IMR-90 (cell line): ENCODE measurements at regions not wholly inside any gene's neighbourhood (a gene's known extent, or its start where the extent isn't known, plus 50 kb on each side); places are given as distances from the start of the nearest gene placed in this dataset.
"Not testable (repeated sequence)": the region's sequence is repeated elsewhere in the genome, so short reads cannot be mapped to it uniquely, and the experiment has no call there.

Source experiments
- ATAC-seq: fragments of 200-7000 bp; cut with Tn5 transposase; 2 replicates; pipeline ENCODE4 v1.9.1; 2020; ENCODE audit warnings: low read depth, mild to moderate bottlenecking, moderate library complexity
- BruUV-seq: library from RNA; stranded (reverse); fragments of 400-500 nt; replicated peaks from 2 replicates; lab custom pipeline; 2021; lab: Mats Ljungman, UMichigan
- CTCF ChIA-PET: fragments of 300-600 bp; formaldehyde crosslinking; extraction: SDS; loops from one replicate; lab custom pipeline; 2021; ENCODE audit warnings: antibody characterized with exemption; lab: Yijun Ruan, JAX
- POLR2A ChIA-PET: fragments of 300-600 bp; sonication (Branson Sonifier 250); formaldehyde crosslinking; loops from one replicate; lab custom pipeline; 2022; ENCODE audit warnings: antibody characterized with exemption; ENCODE audit not compliant: unreplicated experiment; lab: Charles Lee
- DNase-seq: peaks from one replicate; pipeline ENCODE4 v3.0.0; 2013
- H2AFZ ChIP-seq: replicated peaks from 2 replicates; pipeline ENCODE3; 2013; ENCODE audit warnings: low read length, mild to moderate bottlenecking; ENCODE audit not compliant: poor library complexity
- H2AK5ac ChIP-seq: 2 replicates; pipeline ENCODE4 v1.6.1; 2013; ENCODE audit warnings: low read depth, low read length, inconsistent platforms
- H2AK9ac ChIP-seq: replicated peaks from 2 replicates; pipeline ENCODE3; 2013; ENCODE audit warnings: mild to moderate bottlenecking, low read depth, low read length, moderate library complexity; ENCODE audit not compliant: poor library complexity
- H2BK120ac ChIP-seq: 2 replicates; pipeline ENCODE4 v1.6.1; 2013; ENCODE audit warnings: low read depth, low read length, inconsistent platforms
- H2BK15ac ChIP-seq: 3 replicates; pipeline ENCODE4 v1.6.1; 2013; ENCODE audit warnings: low read depth, low read length, inconsistent platforms
- H2BK20ac ChIP-seq: 2 replicates; pipeline ENCODE4 v1.6.1; 2013; ENCODE audit warnings: low read depth, mild to moderate bottlenecking, inconsistent platforms, low read length, moderate library complexity
- H2BK5ac ChIP-seq: 2 replicates; pipeline ENCODE4 v1.6.1; 2013; ENCODE audit warnings: mild to moderate bottlenecking, low read depth, low read length, inconsistent platforms; ENCODE audit not compliant: poor library complexity, severe bottlenecking
- H3K14ac ChIP-seq: replicated peaks from 2 replicates; pipeline ENCODE4 v1.6.1; 2013; ENCODE audit warnings: low read depth, low read length, inconsistent platforms
- H3K18ac ChIP-seq: 2 replicates; pipeline ENCODE4 v1.6.1; 2013; ENCODE audit warnings: low read depth, low read length, control low read depth
- H3K23ac ChIP-seq: 2 replicates; pipeline ENCODE4 v1.6.1; 2013; ENCODE audit warnings: low read depth, low read length, inconsistent platforms
- H3K27ac ChIP-seq: 2 replicates; pipeline ENCODE4 v1.5.1; 2013; ENCODE audit warnings: mild to moderate bottlenecking, control low read depth, low read length; ENCODE audit not compliant: insufficient read depth
- H3K27me3 ChIP-seq: 2 replicates; pipeline ENCODE4 v1.6.1; 2013; ENCODE audit warnings: low read length; ENCODE audit not compliant: control insufficient read depth, insufficient read depth
- H3K36me3 ChIP-seq: 2 replicates; pipeline ENCODE4 v1.6.1; 2013; ENCODE audit warnings: low read length, mixed read lengths; ENCODE audit not compliant: control insufficient read depth, insufficient read depth
- H3K4ac ChIP-seq: 2 replicates; pipeline ENCODE4 v1.6.1; 2013; ENCODE audit warnings: low read depth, low read length, inconsistent platforms
- H3K4me1 ChIP-seq: 2 replicates; pipeline ENCODE4 v1.6.1; 2013; ENCODE audit warnings: low read length, mixed read lengths; ENCODE audit not compliant: control insufficient read depth, insufficient read depth
- H3K4me2 ChIP-seq: 2 replicates; pipeline ENCODE4 v1.6.1; 2013; ENCODE audit warnings: low read depth, mild to moderate bottlenecking, control low read depth, low read length, moderate library complexity
- H3K4me3 ChIP-seq: 2 replicates; pipeline ENCODE4 v1.5.1; 2013; ENCODE audit warnings: low read depth, mild to moderate bottlenecking, control low read depth, low read length, moderate library complexity; ENCODE audit not compliant: insufficient read depth
- H3K56ac ChIP-seq: 2 replicates; pipeline ENCODE4 v1.6.1; 2013; ENCODE audit warnings: low read length, inconsistent platforms; ENCODE audit not compliant: insufficient read depth; ENCODE audit errors: extremely low read depth
- H3K79me1 ChIP-seq, 2 experiments: 2 replicates each; pipeline ENCODE4 v1.6.1; 2013; ENCODE audit warnings: low read length in 2 of 2, inconsistent platforms in 1 of 2, low read depth in 1 of 2
- H3K9ac ChIP-seq: 2 replicates; pipeline ENCODE4 v1.6.1; 2013; ENCODE audit warnings: low read depth, low read length, control low read depth
- H3K9me1 ChIP-seq: 2 replicates; pipeline ENCODE4 v1.6.1; 2013; ENCODE audit warnings: low read length, inconsistent platforms; ENCODE audit not compliant: insufficient read depth
- H3K9me3 ChIP-seq: 2 replicates; pipeline ENCODE4 v1.6.1; 2013; ENCODE audit warnings: low read length; ENCODE audit not compliant: control insufficient read depth, insufficient read depth
- H4K20me1 ChIP-seq: 2 replicates; pipeline ENCODE4 v1.6.1; 2013; ENCODE audit warnings: low read length, inconsistent platforms; ENCODE audit not compliant: insufficient read depth
- H4K5ac ChIP-seq: 2 replicates; pipeline ENCODE4 v1.6.1; 2013; ENCODE audit warnings: mild to moderate bottlenecking, low read depth, low read length, control low read depth
- H4K8ac ChIP-seq, 2 experiments: 2 replicates each; pipeline ENCODE4 v1.6.1; 2013; ENCODE audit warnings: low read depth in 2 of 2, low read length in 2 of 2, control low read depth in 1 of 2, inconsistent platforms in 1 of 2
- H4K91ac ChIP-seq: 2 replicates; pipeline ENCODE4 v1.6.1; 2013; ENCODE audit warnings: low read depth, low read length, inconsistent platforms; ENCODE audit not compliant: insufficient read depth
- whole genome bisulfite sequencing, 2 experiments: methylation state at CpG; one replicate each; pipeline versions ENCODE4 v1.1.5 to v1.1.7; 2013; ENCODE audit warnings: missing lambda C conversion rate in 2 of 2; ENCODE audit not compliant: insufficient read length in 1 of 2; ENCODE audit errors: extremely low coverage in 2 of 2; 5-methylcytosine and 5-hydroxymethylcytosine counted together
- dilution Hi-C: fragments of 300-500 bp; cut with HindIII; formaldehyde crosslinking; loops from one replicate; pipeline ENCODE4 v1.14.3; 2018; ENCODE audit warnings: low sequenced_read_pairs; ENCODE audit not compliant: unreplicated experiment
- in situ Hi-C: fragments of 300-500 bp; cut with MboI; formaldehyde crosslinking; loops from 3 replicates; pipeline ENCODE4 v1.14.3; 2019; ENCODE audit warnings: low sequenced_read_pairs, inconsistent platforms, mixed read lengths
- intact Hi-C: fragments of 100-400 bp; cut with micrococcal nuclease; formaldehyde crosslinking; loops from 2 replicates; pipeline ENCODE4 v1.10.0; 2022

DNA sequence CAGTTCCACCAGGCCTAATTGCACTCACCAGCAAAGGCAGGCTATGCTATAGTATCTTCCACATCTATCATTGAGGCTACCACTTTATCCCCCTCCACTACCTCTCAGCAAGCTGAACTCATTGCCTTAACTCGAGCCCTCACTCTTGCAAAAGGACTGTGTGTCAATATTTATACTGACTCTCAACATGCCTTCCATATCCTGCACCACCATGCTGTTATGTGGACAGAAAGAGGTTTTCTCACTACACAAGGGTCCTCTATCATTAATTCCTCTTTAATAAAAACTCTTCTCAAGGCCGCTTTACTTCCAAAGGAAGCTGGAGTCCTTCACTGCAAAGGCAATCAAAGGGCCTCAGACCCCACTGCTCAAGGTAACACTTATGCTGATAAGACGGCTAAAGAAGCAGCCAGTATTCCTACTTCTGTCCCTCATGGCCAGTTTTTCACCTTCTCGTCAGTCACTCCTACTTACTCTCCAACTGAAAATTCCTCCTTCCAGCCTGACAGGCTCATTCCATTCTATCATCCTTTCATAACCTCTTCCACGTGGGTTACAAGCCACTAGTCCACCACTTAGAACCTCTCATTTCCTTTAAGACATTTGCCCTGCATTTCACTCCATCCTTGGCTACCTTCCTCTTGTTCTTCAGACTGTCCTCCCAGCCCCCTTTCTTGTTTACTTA is 1110.9 kb upstream of the TMEM132C start:
- H3K4me3 ChIP-seq, H2BK20ac ChIP-seq, H2BK15ac ChIP-seq, CTCF ChIA-PET, H4K91ac ChIP-seq, in situ Hi-C loops, H3K23ac ChIP-seq, dilution Hi-C loops, H3K36me3 ChIP-seq, H3K79me1 ChIP-seq, H3K56ac ChIP-seq, H2AK9ac ChIP-seq, H3K18ac ChIP-seq, H2AFZ ChIP-seq, H4K20me1 ChIP-seq, H3K9me3 ChIP-seq, H2BK120ac ChIP-seq, BruUV-seq, H4K8ac ChIP-seq, intact Hi-C loops, H3K4me2 ChIP-seq, POLR2A ChIA-PET, H3K9me1 ChIP-seq, H3K27me3 ChIP-seq, H3K14ac ChIP-seq, H2AK5ac ChIP-seq, DNase-seq, H4K5ac ChIP-seq, H2BK5ac ChIP-seq, H3K9ac ChIP-seq, H3K4me1 ChIP-seq, ATAC-seq, H3K4ac ChIP-seq, H3K27ac ChIP-seq: not testable (repeated sequence)
- WGBS, 2 experiments = 51% methylated on average over 4 of the region's 5 CpGs; no CpG with 5 or more reads in 1 of the 2 experiments

DNA sequence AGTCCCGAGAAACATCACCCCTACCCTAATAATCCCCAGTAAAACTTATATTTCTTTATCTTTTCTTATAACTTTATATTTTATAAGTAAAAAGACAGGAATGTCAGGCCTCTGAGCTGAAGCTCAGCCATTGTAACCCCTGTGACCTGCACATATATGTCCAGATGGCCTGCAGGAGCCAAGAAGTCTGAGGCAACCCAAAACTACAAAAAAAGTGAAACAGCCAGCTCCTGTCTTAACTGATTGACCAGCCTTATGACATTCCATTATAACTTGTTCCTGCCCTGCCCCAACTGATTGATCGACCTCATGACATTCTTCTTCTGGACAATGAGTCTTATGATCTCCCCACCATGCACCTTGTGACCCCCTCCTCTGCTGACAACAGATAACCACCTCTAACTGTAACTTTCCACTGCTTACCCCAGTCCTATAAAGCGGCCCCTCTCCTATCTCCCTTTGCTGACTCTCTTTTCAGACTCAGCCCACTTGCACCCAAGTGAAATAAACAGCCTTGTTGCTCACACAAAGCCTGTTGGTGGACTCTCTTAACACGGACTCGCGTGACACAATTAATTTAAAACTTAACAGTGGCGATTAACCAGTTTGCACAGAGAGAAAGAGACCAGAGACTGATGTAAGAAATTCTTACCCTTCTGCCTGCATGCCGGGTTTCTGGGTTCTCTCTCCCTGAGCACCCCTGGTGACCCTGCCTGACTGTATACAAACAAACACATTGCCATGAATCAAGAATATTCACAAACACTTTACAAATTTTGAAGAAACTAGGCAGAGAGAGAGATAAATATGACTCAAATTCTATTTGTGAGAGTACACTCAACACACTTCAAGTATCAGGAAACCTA is 1109.2 kb upstream of the TMEM132C start:
- POLR2A ChIA-PET, H3K4ac ChIP-seq, H3K27me3 ChIP-seq, H3K9me1 ChIP-seq, H3K9me3 ChIP-seq, DNase-seq, H2BK20ac ChIP-seq, H3K27ac ChIP-seq, H3K4me2 ChIP-seq, H2AK5ac ChIP-seq, H3K4me3 ChIP-seq, BruUV-seq, H3K9ac ChIP-seq, intact Hi-C loops, CTCF ChIA-PET, H3K79me1 ChIP-seq, H4K91ac ChIP-seq, H3K23ac ChIP-seq, in situ Hi-C loops, dilution Hi-C loops, H2AK9ac ChIP-seq, H2AFZ ChIP-seq, H2BK5ac ChIP-seq, H3K4me1 ChIP-seq, H4K20me1 ChIP-seq, H4K5ac ChIP-seq, H3K36me3 ChIP-seq, H3K18ac ChIP-seq, H3K56ac ChIP-seq, H3K14ac ChIP-seq, H2BK15ac ChIP-seq, H2BK120ac ChIP-seq, H4K8ac ChIP-seq, ATAC-seq: not testable (repeated sequence)
- WGBS, 2 experiments = 41% methylated on average over 2 of the region's 8 CpGs; no CpG with 5 or more reads in 1 of the 2 experiments
